ENCODE measurements at regions not wholly inside any gene's neighbourhood (a gene's known extent, or its start where the extent isn't known, plus 50 kb on each side); places are given as distances from the start of the nearest gene placed in this dataset.

- TF ChIP-seq EZH2phosphoT487 (IDR thresholded peaks at IDR 0.05; ENCODE audit: insufficient read depth, low read depth) (no peak), EZH2 (IDR thresholded peaks at IDR 0.05; ENCODE audit: insufficient read depth, poor library complexity, severe bottlenecking) (no peak)
- no peaks in the 10 kb centered on the region for H3K27me3 ChIP-seq (replicated peaks; ENCODE audit: insufficient read depth)
- H3K79me2 ChIP-seq (ENCODE audit: insufficient read depth) = peaks cover 71% of the 10 kb centered on the region
- no peaks in the 10 kb centered on the region for H3K36me3 ChIP-seq (ENCODE audit: low read depth)
- H3K4me3 ChIP-seq = no peak overlapping the region
- no peak for DNase-seq
- no peak overlapping the region for H2AFZ ChIP-seq
- H3K9me3 ChIP-seq (ENCODE audit: low read depth) = no peaks in the 10 kb centered on the region
- WGBS, 2 experiments (ENCODE audit: low coverage in 1 of 2, low lambda C conversion rate in 2 of 2, missing lambda C conversion rate in 2 of 2) = 93 to 94% methylated on average over 8 of the region's 8 CpGs
- H4K20me1 ChIP-seq (ENCODE audit: insufficient read depth) = peaks cover 3% of the 10 kb centered on the region; the same call in 1 of the 2 replicates
- no peak overlapping the region for H3K27ac ChIP-seq
- H3K9me2 ChIP-seq (ENCODE audit: insufficient read depth) = no peaks in the 10 kb centered on the region
- H3F3A ChIP-seq (ENCODE audit: insufficient read depth) = no peaks in the 10 kb centered on the region
- no peak overlapping the region for H3K9ac ChIP-seq
- no peak overlapping the region for H3K4me2 ChIP-seq (ENCODE audit: unreplicated experiment)
- no peaks in the 10 kb centered on the region for H3K4me1 ChIP-seq (ENCODE audit: insufficient read depth)
- in situ Hi-C loops (cut with MboI) = no loop called here
Measured at GRCh38 chr16:85257483-85257882, 145.2 kb upstream of the CIBAR2 start.

GRCh38 chr16:85258166-85258565, 145.9 kb upstream of the CIBAR2 start:
- Histone ChIP-seq H3K27ac (no peak overlapping the region), H3K4me1 (ENCODE audit: insufficient read depth) (no peaks in the 10 kb centered on the region), H4K20me1 (ENCODE audit: insufficient read depth) (peaks cover 3% of the 10 kb centered on the region; the same call in 1 of the 2 replicates), H3K9me2 (ENCODE audit: insufficient read depth) (no peaks in the 10 kb centered on the region), H3K4me2 (ENCODE audit: unreplicated experiment) (no peak overlapping the region), H3K9me3 (ENCODE audit: low read depth) (no peaks in the 10 kb centered on the region), H3K4me3 (no peak overlapping the region), H3K79me2 (ENCODE audit: insufficient read depth) (peaks cover 74% of the 10 kb centered on the region), H2AFZ (no peak overlapping the region), H3K36me3 (ENCODE audit: low read depth) (no peaks in the 10 kb centered on the region), H3K9ac (no peak overlapping the region), H3F3A (ENCODE audit: insufficient read depth) (no peaks in the 10 kb centered on the region), H3K27me3 (replicated peaks; ENCODE audit: insufficient read depth) (no peaks in the 10 kb centered on the region)
- in situ Hi-C loops (cut with MboI) = no loop called here
- 91 to 93% methylated on average over 12 of the region's 12 CpGs for WGBS, 2 experiments (ENCODE audit: low coverage in 1 of 2, low lambda C conversion rate in 2 of 2, missing lambda C conversion rate in 2 of 2)
- no peak for DNase-seq
- TF ChIP-seq EZH2phosphoT487 (IDR thresholded peaks at IDR 0.05; ENCODE audit: insufficient read depth, low read depth) (no peak), EZH2 (IDR thresholded peaks at IDR 0.05; ENCODE audit: insufficient read depth, poor library complexity, severe bottlenecking) (no peak)

GRCh38 chr16:85258629-85259028, 146.4 kb upstream of the CIBAR2 start:
- H3F3A ChIP-seq (ENCODE audit: insufficient read depth) = no peaks in the 10 kb centered on the region
- 0 out of 2 replicates have a peak, but pooled peaks cover under 1% of the 10 kb centered on the region for H4K20me1 ChIP-seq (ENCODE audit: insufficient read depth)
- H3K9me3 ChIP-seq (ENCODE audit: low read depth) = no peaks in the 10 kb centered on the region
- no peaks in the 10 kb centered on the region for H3K4me1 ChIP-seq (ENCODE audit: insufficient read depth)
- H3K79me2 ChIP-seq (ENCODE audit: insufficient read depth) = peaks cover 74% of the 10 kb centered on the region
- H2AFZ ChIP-seq = no peak overlapping the region
- no peak for DNase-seq
- no peak overlapping the region for H3K4me3 ChIP-seq
- H3K4me2 ChIP-seq (ENCODE audit: unreplicated experiment) = no peak overlapping the region
- 85 to 88% methylated on average over 8 to 17 of the region's 18 CpGs for WGBS, 2 experiments (ENCODE audit: low coverage in 1 of 2, low lambda C conversion rate in 2 of 2, missing lambda C conversion rate in 2 of 2)
- TF ChIP-seq EZH2 (IDR thresholded peaks at IDR 0.05; ENCODE audit: insufficient read depth, poor library complexity, severe bottlenecking) (no peak), EZH2phosphoT487 (IDR thresholded peaks at IDR 0.05; ENCODE audit: insufficient read depth, low read depth) (no peak)
- H3K9ac ChIP-seq = no peak overlapping the region
- in situ Hi-C loops (cut with MboI) = no loop called here
- H3K27me3 ChIP-seq (replicated peaks; ENCODE audit: insufficient read depth) = no peaks in the 10 kb centered on the region
- H3K36me3 ChIP-seq (ENCODE audit: low read depth) = no peaks in the 10 kb centered on the region
- no peak overlapping the region for H3K27ac ChIP-seq
- no peaks in the 10 kb centered on the region for H3K9me2 ChIP-seq (ENCODE audit: insufficient read depth)

GRCh38 chr16:85259115-85259831, 147.0 kb upstream of the CIBAR2 start:
- Histone ChIP-seq H3K4me2 (ENCODE audit: unreplicated experiment) (no peak overlapping the region), H3K4me3 (no peak overlapping the region), H3K27me3 (replicated peaks; ENCODE audit: insufficient read depth) (no peaks in the 10 kb centered on the region), H2AFZ (no peak overlapping the region), H3K36me3 (ENCODE audit: low read depth) (no peaks in the 10 kb centered on the region), H3F3A (ENCODE audit: insufficient read depth) (no peaks in the 10 kb centered on the region), H3K9ac (no peak overlapping the region), H3K9me3 (ENCODE audit: low read depth) (no peaks in the 10 kb centered on the region), H3K79me2 (ENCODE audit: insufficient read depth) (peaks cover 73% of the 10 kb centered on the region), H3K27ac (no peak overlapping the region), H3K4me1 (ENCODE audit: insufficient read depth) (no peaks in the 10 kb centered on the region), H4K20me1 (ENCODE audit: insufficient read depth) (no peaks in the 10 kb centered on the region), H3K9me2 (ENCODE audit: insufficient read depth) (no peaks in the 10 kb centered on the region)
- TF ChIP-seq EZH2 (IDR thresholded peaks at IDR 0.05; ENCODE audit: insufficient read depth, poor library complexity, severe bottlenecking) (no peak), EZH2phosphoT487 (IDR thresholded peaks at IDR 0.05; ENCODE audit: insufficient read depth, low read depth) (no peak)
- no peak for DNase-seq
- 85 to 94% methylated on average over 11 to 19 of the region's 19 CpGs for WGBS, 2 experiments (ENCODE audit: low coverage in 1 of 2, low lambda C conversion rate in 2 of 2, missing lambda C conversion rate in 2 of 2)
- in situ Hi-C loops (cut with MboI) = no loop called here
